SK-MEL-5 (cell line): ENCODE measurements at regions not wholly inside any gene's neighbourhood (a gene's known extent, or its start where the extent isn't known, plus 50 kb on each side); places are given as distances from the start of the nearest gene placed in this dataset.
"Not testable (repeated sequence)": the region's sequence is repeated elsewhere in the genome, so short reads cannot be mapped to it uniquely, and the experiment has no call there.

Experiments
- DNase-seq: peaks from one replicate; pipeline ENCODE4 v3.0.0-alpha.2; 2016; ENCODE audit warnings: low read depth, low spot score
- in situ Hi-C: cut with HindIII; loops from 2 replicates; pipeline ENCODE4 v1.10.0; 2016; ENCODE audit warnings: low sequenced_read_pairs, high pct_unique_total_duplicates, low pct_unique_long_range_greater_than_20kb

DNA sequence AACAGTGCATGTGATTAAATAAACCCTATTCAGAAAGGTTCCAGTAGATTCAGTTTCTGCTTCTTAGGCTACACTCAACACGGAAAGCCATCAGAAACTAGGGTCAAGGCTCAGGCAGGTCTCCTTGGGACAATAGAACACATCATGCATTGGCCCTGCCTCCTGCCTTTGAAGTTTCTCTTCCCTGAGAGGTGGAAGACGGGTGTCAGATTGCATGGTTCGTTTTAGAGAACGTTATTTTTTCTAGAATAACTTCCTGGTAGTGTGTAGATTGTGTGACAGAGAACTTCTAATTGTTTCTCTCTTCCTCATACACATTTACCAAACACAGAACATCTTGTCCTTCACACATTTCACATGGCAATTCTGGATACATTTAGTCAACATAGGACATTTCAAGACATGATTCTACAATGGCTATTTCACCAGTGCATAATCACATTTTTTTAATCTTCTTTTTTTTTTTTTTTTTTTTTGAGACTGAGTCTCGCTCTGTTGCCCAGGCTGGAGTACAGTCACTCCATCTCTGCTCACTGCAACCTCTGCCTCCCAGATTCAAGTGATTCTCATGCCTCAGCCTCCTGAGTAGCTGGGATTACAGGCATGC lies 106.6 kb upstream of the AMN1 start:
- in situ Hi-C loops, result no loop called here

DNA sequence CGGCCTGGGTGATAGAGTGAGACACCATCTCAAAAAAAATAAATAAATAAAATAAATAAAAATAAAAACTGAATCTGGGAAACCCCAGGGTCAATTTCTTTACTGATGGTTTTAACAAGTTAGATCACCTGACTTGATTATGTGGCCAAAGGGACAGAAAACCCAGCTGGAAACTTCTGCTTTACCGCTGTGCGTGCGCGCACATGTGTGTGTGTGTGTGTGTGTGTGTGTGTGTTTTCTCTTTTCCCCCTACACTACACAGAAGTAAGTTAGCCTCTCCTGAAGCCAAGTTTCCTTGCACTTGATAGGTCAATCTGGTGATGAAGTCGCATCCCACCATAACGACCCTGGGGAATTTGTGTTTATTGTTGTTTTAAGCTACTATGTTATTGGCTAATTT lies 105.3 kb upstream of the AMN1 start:
- in situ Hi-C loops, result no loop called here
- DNase-seq, result no peak

More for the DNA sequence above, 106.6 kb upstream of the AMN1 start:
- DNase-seq, result no peak

DNA sequence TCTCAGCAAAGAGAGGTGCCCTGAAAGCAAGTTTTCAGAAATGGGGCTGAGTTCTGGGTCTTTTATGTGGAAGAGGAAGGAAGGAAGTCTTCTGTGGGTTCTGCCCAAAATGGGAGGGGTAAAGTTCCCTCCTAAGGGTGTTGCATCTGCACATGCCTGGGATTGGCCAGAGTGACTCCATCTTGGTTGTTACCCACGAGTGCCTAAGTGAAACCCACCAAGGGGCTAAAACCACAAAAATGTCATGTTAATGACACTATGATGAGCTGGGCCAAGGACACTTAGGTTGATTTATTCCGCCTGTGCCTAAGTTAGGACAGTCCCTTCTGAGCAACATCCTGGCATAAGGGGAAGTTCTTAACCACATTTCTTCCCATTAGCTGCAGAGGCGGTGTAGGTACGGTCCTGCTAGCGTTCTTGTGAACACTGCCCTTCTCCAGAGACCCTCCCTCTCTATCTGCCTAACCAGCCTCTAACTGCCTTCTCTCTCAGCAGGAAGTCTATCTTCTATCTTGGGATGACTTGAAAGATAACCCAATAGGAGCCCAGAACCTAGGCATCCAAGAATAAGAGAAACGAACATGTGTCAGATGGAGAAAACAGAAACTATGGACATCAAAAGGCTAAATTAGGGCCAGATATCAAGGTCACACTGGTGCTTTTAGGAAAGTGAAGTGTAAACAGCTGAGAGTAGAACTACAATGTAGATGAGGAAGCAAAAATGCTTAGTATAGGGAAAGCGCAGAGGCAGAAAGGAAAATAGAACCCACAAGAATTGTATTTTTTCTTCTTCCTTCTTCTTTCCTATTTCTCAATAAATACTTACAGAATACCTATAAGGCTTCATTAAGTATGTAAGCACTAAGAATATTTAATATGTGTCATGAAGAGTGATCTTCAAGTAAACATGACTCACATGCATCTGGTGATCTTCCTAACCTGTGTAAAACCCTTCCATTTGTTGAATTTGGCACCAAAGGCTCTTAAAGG lies 104.2 kb upstream of the AMN1 start:
- in situ Hi-C loops, result no loop called here
- no peak for DNase-seq

- DNase-seq, result no peak
- in situ Hi-C loops, result no loop called here
These were observed 99.2 kb upstream of the AMN1 start for GRCh38 chr12:31828071-31828470.

- in situ Hi-C loops, result no loop called here
These were observed 93.9 kb upstream of the AMN1 start for GRCh38 chr12:31822761-31823160.

GRCh38 chr12:31821484-31821883 lies 92.7 kb upstream of the AMN1 start:
- no peak for DNase-seq
- in situ Hi-C loops, result no loop called here

More at GRCh38 chr12:31822761-31823160, 93.9 kb upstream of the AMN1 start:
- DNase-seq, result no peak

DNA sequence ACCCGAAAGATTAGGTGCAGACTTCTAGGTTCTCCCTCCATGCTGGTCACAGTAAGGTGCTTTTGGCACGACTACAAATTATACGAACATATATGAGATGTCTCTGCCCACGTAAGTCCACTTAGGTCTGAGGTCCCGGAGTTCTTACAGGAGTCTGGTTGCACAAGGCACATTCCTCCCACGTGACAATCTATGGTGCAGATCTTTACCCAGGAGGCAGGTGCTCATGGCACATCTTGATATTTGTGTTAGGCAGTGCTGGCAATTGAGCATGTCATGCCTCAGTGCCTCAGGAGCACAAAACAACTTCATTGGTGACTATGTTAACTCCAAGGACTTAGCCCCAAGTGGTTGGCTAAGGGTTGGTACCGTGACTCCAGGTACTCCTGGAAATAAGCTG lies 92.0 kb upstream of the AMN1 start:
- in situ Hi-C loops, result no loop called here
- DNase-seq, result no peak

DNA sequence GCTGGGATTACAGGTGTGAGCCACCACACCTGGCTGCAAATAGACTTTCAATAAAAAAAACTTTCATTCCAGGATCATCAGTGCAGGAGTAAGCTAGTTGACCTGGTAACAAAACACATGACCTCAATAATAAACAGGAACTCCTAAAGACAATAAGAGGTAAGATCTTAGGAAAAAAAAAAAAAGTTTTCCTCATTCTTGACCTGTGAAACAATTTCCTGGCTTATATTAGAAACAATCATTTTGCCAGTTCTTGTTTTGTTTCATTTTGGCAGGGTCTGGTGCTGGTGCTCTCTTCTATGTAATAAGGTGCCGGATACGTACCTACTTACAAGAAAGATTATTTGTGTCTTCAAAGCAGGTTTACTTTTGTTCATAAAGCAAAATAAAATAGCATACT lies 90.6 kb upstream of the AMN1 start:
- DNase-seq, result no peak
- in situ Hi-C loops, result no loop called here

- no peak for DNase-seq
- in situ Hi-C loops, result no loop called here
These were observed 89.9 kb upstream of the AMN1 start for GRCh38 chr12:31818623-31819268.

GRCh38 chr12:31817120-31817519 lies 88.3 kb upstream of the AMN1 start:
- in situ Hi-C loops, result no loop called here
- DNase-seq, result no peak

DNA sequence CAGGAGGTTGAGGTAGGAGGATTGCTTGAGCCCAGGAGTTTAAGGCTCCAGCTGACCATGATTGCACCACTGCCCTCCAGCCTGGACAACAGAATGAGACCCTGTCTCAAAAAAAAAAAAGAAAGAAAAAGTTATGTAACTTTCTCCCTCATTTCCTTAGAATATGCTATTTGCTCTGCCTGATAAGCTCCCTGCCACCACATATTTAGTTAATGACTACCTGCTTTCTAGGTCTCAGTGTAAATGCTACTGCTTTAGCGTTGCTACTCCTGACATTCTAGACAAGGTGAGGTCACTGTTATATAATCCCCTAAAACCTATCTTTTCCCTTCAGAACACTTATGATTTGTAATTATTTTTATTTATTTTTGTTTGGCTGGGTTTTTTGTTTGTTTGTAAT lies 86.3 kb upstream of the AMN1 start:
- DNase-seq, result no peak
- in situ Hi-C loops, result no loop called here

GRCh38 chr12:31813305-31813704 lies 84.5 kb upstream of the AMN1 start:
- in situ Hi-C loops, result no loop called here
- peak; percentile 30 for DNase-seq

DNA sequence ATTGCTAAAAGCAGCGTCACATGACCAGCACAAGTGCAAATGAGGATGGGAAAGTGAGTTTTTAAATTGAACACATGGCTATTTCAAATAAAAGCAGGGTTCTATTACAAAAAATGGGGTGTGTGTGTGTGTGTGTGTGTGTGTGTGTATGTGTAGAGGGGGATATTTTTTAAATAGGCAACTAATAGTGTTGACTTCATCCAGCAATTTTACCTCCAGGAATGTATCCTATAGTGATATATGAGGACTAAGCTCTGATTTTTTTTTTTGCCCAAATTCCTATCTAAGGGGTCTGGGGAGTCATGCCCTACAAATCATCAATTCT lies 78.9 kb upstream of the AMN1 start:
- no peak for DNase-seq
- in situ Hi-C loops, result no loop called here

DNA sequence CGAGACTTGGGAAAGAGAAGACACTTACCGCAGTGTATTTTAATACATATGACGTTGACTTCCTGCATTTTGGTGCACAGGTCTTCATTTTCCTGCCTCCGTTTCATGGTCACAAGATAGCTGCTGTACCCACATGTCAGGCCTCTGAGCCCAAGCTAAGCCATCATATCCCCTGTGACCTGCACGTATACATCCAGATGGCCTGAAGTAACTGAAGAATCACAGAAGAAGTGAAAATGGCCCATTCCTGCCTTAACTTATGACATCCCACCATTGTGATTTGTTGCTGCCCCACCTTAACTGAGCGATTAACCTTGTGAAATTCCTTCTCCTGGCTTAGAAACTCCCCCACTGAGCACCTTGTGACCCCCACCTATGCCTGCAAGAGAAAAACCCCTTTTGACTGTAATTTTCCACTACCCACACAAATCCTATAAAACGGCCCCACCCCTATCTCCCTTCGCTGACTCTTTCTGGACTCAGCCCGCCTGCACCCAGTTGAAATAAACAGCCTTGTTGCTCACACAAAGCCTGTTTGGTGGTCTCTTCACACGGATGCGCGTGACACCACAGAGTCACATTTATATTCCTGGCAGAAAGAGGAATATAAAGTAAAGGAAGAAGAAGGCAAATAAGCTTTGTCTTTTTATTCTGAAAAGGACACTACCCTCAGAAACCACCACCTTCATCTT lies 78.4 kb upstream of the AMN1 start:
- DNase-seq, in situ Hi-C loops: not testable (repeated sequence)

- in situ Hi-C loops, DNase-seq: not testable (repeated sequence)
These were observed 76.9 kb upstream of the AMN1 start for GRCh38 chr12:31805681-31806080.

DNA sequence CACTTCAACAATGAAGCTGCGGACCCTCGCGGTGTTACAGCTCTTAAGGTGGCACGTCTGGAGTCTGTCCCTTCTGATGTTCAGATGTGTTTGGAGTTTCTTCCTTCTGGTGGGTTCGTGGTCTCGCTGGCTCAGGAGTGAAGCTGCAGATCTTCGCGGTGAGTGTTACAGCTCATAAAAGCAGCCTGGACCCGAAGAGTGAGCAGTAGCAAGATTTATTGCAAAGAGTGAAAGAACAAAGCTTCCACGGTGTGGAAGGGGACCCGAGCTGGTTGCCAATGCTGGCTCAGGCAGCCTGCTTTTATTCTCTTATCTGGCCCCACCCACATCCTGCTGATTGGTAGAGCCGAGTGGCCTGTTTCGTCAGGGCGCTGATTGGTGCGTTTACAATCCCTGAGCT lies 75.9 kb upstream of the AMN1 start:
- DNase-seq, in situ Hi-C loops: not testable (repeated sequence)

GRCh38 chr12:31804185-31804504 lies 75.3 kb upstream of the AMN1 start:
- in situ Hi-C loops, result no loop called here
- no peak for DNase-seq
